Stimulated activated CD4-positive, alpha-beta T cell treated with anti-CD3 and anti-CD28 coated beads, TNF-alpha, amount 100 ng/mL, for 24 hours (primary cell): ENCODE measurements at regions not wholly inside any gene's neighbourhood (a gene's known extent, or its start where the extent isn't known, plus 50 kb on each side); places are given as distances from the start of the nearest gene placed in this dataset.

Source experiments
- DNase-seq, 3 experiments: peaks; one replicate each; pipeline ENCODE4 v3.0.0-alpha.2; 2020; ENCODE audit warnings: low read depth in 3 of 3

DNA sequence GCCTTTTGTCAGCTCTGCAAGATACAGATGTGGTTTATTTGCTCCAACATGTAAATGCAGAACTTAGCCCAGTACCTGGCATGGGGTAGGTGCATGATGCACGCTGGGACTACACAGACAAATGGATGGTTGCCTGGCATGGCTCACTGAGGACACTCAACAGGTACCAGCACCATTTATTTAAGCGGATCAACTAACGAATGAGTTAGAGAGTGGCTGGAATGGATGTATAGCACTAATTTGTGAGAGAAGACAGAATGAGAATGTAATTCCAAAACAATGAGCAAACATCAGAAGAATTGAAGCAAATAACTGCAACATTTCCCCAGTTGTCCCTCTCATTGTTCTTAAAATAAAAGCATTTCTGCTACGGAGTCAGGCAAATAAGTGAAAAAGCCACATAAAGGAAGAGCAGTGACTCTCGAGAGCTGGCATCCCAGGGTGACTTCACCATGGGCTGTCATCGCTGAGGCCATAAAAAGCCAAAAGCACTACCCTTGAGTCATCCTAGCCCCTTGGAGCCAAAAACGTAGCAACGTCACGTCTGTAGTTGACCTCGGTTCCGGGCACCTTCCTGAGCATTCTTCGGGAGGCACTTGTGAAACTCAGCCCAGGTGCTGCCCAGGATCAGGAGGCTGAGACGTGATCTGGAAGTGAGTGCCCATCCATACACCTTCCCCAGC is 290.3 kb downstream of the NSG2 start:
- no peak for DNase-seq

DNA sequence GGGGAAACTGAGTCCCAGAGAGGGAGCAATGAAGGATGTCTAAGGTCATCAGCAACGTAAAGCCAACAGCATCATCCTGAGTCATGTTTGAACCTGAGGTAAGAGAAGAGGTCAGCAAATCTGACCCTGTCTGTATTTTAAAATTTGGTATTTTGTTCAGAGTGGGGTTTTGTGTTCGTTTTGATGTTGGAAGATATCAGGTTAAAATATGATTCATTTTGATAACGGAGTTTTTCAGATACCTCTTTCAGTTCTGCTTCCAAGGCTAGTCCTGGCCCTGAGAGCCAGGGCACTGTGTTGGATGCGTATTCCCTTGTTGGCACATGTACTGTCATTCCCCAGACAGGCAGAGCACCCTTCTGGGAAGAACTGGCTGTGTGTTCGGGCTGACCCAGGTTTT is 291.0 kb downstream of the NSG2 start:
- DNase-seq, result no peak

- DNase-seq, result no peak
These were observed 292.0 kb downstream of the NSG2 start for GRCh38 chr5:174337276-174338184.

GRCh38 chr5:174338185-174339010 is 292.9 kb downstream of the NSG2 start:
- DNase-seq, result no peak

GRCh38 chr5:174339130-174339529 is 293.6 kb downstream of the NSG2 start:
- no peak for DNase-seq

DNA sequence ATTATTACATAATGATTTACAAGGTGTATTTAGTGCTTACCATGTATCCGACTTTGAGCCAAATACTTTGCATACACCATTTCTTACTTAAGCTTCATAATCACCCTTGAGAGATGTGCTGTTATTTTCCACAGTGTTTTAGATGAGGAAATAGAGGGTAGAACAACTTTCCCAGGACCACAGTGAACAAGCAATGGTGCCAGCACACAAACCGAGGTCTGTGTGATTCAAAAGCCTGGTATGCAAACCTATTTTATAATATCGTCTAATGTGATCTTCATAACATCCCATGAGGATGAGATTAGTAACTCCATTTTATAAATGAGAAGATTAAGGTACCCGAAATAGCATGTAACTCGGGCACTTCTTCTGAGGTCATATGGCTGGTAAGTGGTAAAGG is 294.7 kb downstream of the NSG2 start:
- DNase-seq, result no peak

DNA sequence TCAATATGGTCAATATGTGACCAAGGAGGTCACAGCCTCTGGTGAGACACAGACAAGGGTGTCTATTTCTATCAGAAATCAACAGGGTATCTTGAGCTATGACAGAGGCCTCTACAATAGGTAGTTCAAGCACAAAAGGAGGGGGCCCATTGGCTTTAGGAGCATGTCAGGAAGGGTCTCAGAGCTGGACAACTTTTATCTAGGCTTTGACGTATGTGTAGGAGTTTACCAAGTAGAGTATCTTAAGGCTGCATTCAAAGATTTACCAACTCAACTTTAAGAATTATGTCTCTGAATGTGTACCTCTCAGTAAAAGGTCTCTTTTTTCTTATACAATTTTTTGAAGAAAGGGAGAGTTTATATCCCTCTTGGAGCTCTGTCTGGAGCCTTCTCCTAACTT is 297.2 kb downstream of the NSG2 start:
- no peak for DNase-seq

- no peak for DNase-seq
These were observed 298.3 kb downstream of the NSG2 start for GRCh38 chr5:174343826-174344225.

- no peak for DNase-seq
These were observed 298.8 kb downstream of the NSG2 start for GRCh38 chr5:174344335-174344734.

DNA sequence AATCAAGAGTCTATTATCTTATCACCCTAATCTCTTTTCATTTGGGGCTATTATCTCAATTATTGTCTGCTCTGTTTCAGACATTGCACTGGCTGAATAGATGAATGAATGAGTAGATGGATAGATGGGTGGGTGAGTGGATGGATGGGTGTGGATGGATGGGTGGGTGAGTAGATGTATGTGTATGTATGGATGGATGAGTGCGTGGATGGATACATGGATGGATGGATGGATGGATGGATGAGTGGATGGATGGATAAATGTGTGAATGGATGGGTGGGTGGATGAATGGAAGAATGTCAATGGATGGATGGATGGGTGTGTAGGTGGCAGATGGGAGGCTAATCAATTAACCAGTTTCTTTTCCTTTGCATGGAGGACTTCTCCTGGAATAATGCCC is 301.7 kb downstream of the NSG2 start:
- DNase-seq, result no peak

GRCh38 chr5:174348311-174348981 is 302.9 kb downstream of the NSG2 start:
- no peak for DNase-seq

DNA sequence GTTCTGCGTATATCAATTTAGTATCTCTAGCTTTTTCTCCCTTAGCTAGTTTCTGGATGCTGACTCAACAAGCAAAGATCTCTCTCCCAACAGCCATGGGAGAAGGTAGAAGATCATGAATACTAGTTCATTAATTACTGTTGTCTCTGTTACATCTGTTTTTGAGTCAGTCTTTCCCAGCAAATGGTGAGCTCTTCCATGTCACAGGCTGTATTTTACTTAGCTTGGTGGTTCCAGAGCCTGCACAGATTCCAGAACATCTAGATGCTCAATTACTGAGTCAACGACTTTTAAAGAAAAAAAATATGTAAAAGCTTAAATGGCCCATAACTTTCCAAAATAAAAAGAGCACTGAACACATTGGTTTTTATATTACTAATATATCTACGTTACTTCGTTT is 307.2 kb downstream of the NSG2 start:
- no peak for DNase-seq

GRCh38 chr5:174354571-174354970 is 309.1 kb downstream of the NSG2 start:
- no peak for DNase-seq

DNA sequence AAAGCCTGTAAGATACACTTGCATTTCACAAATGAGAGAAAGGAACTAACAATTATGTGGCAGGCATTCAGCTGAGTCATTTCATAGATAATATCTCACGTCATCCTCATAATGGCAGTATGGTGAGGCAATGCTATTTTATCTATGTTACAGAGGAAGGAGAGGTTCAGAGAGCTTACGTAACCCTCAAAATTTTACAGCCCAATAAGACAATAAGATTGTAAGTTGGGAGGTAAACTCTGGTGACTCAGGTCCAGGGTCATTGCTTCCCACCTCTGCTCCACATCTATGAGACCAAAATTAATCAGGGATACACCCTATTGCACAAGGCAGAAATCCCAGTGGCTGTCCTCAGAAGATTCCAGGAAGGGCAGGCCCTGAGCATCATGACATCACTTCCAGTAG is 309.7 kb downstream of the NSG2 start:
- no peak for DNase-seq

DNA sequence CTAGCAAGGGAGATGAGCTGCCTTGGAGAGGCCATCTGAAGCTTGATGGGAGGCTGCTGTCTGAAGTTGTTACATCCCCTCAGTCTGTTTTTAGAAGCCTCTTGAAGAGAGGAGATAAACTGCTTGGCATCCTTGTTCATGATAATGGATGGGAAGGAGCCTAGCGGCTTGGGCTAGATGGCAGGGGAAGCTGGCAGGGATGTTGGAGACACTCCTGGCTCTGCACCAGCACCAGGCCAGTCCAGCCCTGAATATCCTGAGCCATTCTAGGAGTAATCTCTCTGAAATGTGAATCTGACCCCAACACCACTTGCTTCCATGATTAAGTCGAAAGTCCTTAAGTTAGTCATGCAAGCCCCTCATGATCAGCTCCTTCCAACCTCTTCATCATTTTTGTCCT is 310.5 kb downstream of the NSG2 start:
- DNase-seq, result no peak

- DNase-seq, result no peak
These were observed 311.0 kb downstream of the NSG2 start for GRCh38 chr5:174356536-174356935.

GRCh38 chr5:174358276-174358675 is 312.8 kb downstream of the NSG2 start:
- DNase-seq, result no peak

- DNase-seq, result no peak
These were observed 313.6 kb downstream of the NSG2 start for GRCh38 chr5:174359071-174359470.

- no peak for DNase-seq
These were observed 317.0 kb downstream of the NSG2 start for GRCh38 chr5:174362514-174362913.

GRCh38 chr5:174363934-174364333 is 318.4 kb downstream of the NSG2 start:
- DNase-seq, result no peak

DNA sequence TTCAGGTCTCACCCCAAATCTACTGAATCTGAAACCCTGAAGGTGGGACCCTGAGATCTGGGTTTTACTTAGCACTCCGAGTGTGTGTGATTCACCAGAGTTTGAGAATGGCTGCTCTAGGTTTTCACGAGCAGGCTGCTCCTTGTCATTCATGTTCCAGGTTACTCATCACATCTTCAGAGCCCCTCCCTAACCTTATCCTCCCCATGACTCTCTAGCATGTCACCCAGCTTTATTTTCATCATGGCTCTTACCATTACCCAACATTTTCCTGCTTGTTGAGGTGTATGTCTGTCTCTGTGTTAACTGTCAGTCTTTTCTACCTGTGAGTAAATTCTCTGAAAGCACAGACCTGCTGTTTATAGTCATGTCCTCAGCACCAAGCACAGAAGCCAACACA is 319.2 kb downstream of the NSG2 start:
- no peak for DNase-seq

DNA sequence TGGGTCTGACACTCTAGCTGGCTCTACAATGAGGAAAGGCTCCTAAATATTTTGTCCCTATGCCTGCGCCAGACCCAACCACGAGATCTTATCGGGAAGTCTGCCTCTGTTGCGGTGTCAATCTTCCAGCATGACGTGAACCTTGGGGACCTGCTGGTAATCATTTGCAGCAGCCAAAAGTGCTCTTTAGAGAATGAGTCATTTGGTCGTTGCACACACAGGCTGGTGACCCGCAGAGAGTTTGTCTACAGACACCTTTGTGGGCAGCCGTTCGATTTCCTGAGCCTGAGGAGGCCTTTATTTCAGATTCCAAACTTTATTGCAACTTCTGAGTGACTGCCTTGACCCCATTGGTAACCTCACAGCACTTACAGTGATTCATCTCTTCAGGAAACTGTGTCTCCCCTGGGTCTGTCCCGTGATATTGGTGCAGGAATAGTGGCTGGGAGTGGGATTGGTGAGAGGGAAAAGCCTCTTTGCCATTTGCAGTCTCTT is 326.1 kb downstream of the NSG2 start:
- DNase-seq, result no peak
